Endothelial cell of umbilical vein (primary cell): ENCODE measurements at regions not wholly inside any gene's neighbourhood (a gene's known extent, or its start where the extent isn't known, plus 50 kb on each side); places are given as distances from the start of the nearest gene placed in this dataset.

Experiments used
- BruUV-seq: library from RNA; stranded (reverse); fragments of 400-500 nt; replicated peaks from 2 replicates; lab custom pipeline; 2021; lab: Mats Ljungman, UMichigan
- CTCF ChIA-PET: fragments of 300-600, 350-600 bp; sonication (Branson Sonifier 250); formaldehyde crosslinking; loops from one replicate; lab custom pipeline; 2021; ENCODE audit warnings: antibody characterized with exemption, inconsistent platforms; lab: Charles Lee
- POLR2A ChIA-PET: fragments of 300-600, 350-600 bp; sonication (Branson Sonifier 250); formaldehyde crosslinking; loops from one replicate; lab custom pipeline; 2021; ENCODE audit warnings: antibody characterized with exemption, inconsistent platforms; lab: Charles Lee
- DNase-seq: peaks from one replicate; pipeline ENCODE4 v3.0.0-alpha.2; 2011; ENCODE audit warnings: low read depth, low spot score
- FAIRE-seq: peaks from 2 replicates; lab custom pipeline; 2011; peaks lifted over from hg19 to GRCh38; lab: Jason Lieb, UNC
- H2AFZ ChIP-seq: 2 replicates; pipeline ENCODE4 v1.6.0; 2012; ENCODE audit warnings: low read depth, low read length, control low read depth, inconsistent platforms
- H3K27ac ChIP-seq: 2 replicates; pipeline ENCODE4 v1.5.1; 2011; ENCODE audit warnings: low read depth, mild to moderate bottlenecking, control low read depth, low read length, moderate library complexity; ENCODE audit not compliant: insufficient read depth
- H3K27me3 ChIP-seq, 2 experiments: 2 replicates each; pipeline versions ENCODE4 v1.6.0 to v1.6.1; 2011; ENCODE audit warnings: low read length in 2 of 2, mixed read lengths in 1 of 2; ENCODE audit not compliant: control insufficient read depth in 2 of 2, insufficient read depth in 2 of 2
- H3K36me3 ChIP-seq, 2 experiments: 2 replicates in 1 of 2; 3 replicates in 1 of 2; pipeline ENCODE4 v1.5.1; 2011; ENCODE audit warnings: low read length in 2 of 2, mild to moderate bottlenecking in 1 of 2, moderate library complexity in 1 of 2; ENCODE audit not compliant: control insufficient read depth in 2 of 2, insufficient read depth in 2 of 2; ENCODE audit errors: extremely low read depth in 1 of 2
- H3K4me1 ChIP-seq: 3 replicates; pipeline ENCODE4 v1.5.1; 2011; ENCODE audit warnings: mild to moderate bottlenecking, low read length; ENCODE audit not compliant: control insufficient read depth, insufficient read depth; ENCODE audit errors: extremely low read depth
- H3K4me2 ChIP-seq: 2 replicates; pipeline ENCODE4 v1.6.1; 2011; ENCODE audit warnings: low read length, control low read depth, mixed read lengths; ENCODE audit not compliant: insufficient read depth
- H3K4me3 ChIP-seq, 3 experiments: fragments of 200-600 bp in 1 of 3; sonication (generic), shearing (Covaris generic) in 1 of 3; replicated peaks in 1 of 3; 2 replicates each; pipeline ENCODE4 v1.5.1; 2011 to 2016; ENCODE audit warnings: control low read depth in 3 of 3, low read length in 3 of 3, mild to moderate bottlenecking in 2 of 3, inconsistent platforms in 1 of 3, low read depth in 1 of 3, moderate library complexity in 1 of 3; ENCODE audit not compliant: insufficient read depth in 1 of 3
- H3K79me2 ChIP-seq: 2 replicates; pipeline ENCODE4 v1.6.0; 2012; ENCODE audit warnings: low read length, inconsistent platforms; ENCODE audit not compliant: control insufficient read depth, insufficient read depth
- H3K9ac ChIP-seq: replicated peaks from 2 replicates; pipeline ENCODE3; 2011; ENCODE audit warnings: low read length, control low read depth; ENCODE audit not compliant: insufficient read depth; ENCODE audit errors: extremely low read depth
- H3K9me1 ChIP-seq: replicated peaks from 3 replicates; pipeline ENCODE4 v1.6.0; 2011; ENCODE audit warnings: mild to moderate bottlenecking, low read length; ENCODE audit not compliant: control insufficient read depth, insufficient read depth; ENCODE audit errors: extremely low read depth
- H3K9me3 ChIP-seq: replicated peaks from 2 replicates; pipeline ENCODE4 v1.5.1; 2012; ENCODE audit warnings: low read length, inconsistent platforms; ENCODE audit not compliant: control insufficient read depth, insufficient read depth
- H4K20me1 ChIP-seq: replicated peaks from 2 replicates; pipeline ENCODE3; 2011; ENCODE audit warnings: mild to moderate bottlenecking, low read length; ENCODE audit not compliant: control insufficient read depth, insufficient read depth; ENCODE audit errors: extremely low read depth
- EZH2 ChIP-seq: IDR thresholded peaks from 2 replicates; pipeline ENCODE4 v1.6.1; 2012; ENCODE audit warnings: borderline replicate concordance, low read depth, mild to moderate bottlenecking, moderate library complexity, low read length, inconsistent platforms; ENCODE audit not compliant: severe bottlenecking
- FOS ChIP-seq: IDR thresholded peaks from 2 replicates; pipeline ENCODE4 v1.6.1; 2011; ENCODE audit warnings: mild to moderate bottlenecking, low read length, moderate library complexity, borderline replicate concordance; ENCODE audit not compliant: insufficient read depth
- GATA2 ChIP-seq: IDR thresholded peaks from 2 replicates; pipeline ENCODE4 v1.7.0; 2011; ENCODE audit warnings: low read depth, mild to moderate bottlenecking, moderate library complexity, mixed read lengths, low read length; ENCODE audit not compliant: insufficient read length, insufficient read depth
- JUN ChIP-seq: IDR thresholded peaks from 2 replicates; pipeline ENCODE4 v1.6.1; 2011; ENCODE audit warnings: borderline replicate concordance, low read depth; ENCODE audit not compliant: insufficient read length, insufficient read depth
- MAX ChIP-seq: IDR thresholded peaks from 2 replicates; pipeline ENCODE4 v1.6.1; 2011; ENCODE audit not compliant: insufficient read depth, insufficient read length
- MYC ChIP-seq: IDR thresholded peaks from one replicate; pipeline ENCODE4 v1.6.1; 2011; ENCODE audit warnings: mild to moderate bottlenecking, low read depth, low read length
- POLR2A ChIP-seq: IDR thresholded peaks from 2 replicates; pipeline ENCODE4 v1.6.1; 2012; ENCODE audit warnings: low read depth, mild to moderate bottlenecking, control low read depth, low read length
- POLR2AphosphoS5 ChIP-seq: IDR thresholded peaks from 2 replicates; pipeline ENCODE4 v1.6.1; 2012; ENCODE audit warnings: low read depth, mild to moderate bottlenecking, control low read depth, low read length, moderate library complexity; ENCODE audit not compliant: insufficient read depth
- dilution Hi-C: fragments of 300-500 bp; cut with MboI; formaldehyde crosslinking; loops from one replicate; pipeline ENCODE4 v1.15.0; 2019; ENCODE audit warnings: low sequenced_read_pairs; ENCODE audit not compliant: extremely low pct_ligation_motif_present
- intact Hi-C: fragments of 100-400 bp; cut with micrococcal nuclease; formaldehyde crosslinking; loops from one replicate; pipeline ENCODE4 v1.10.0; 2022
- TF ChIP-seq, protein P1 (sequence below), 2 donors: IDR thresholded peaks; 1 replicate in 1 of 2; 2 replicates in 1 of 2; pipeline ENCODE4 v1.5.1; 2011; ENCODE audit warnings: low read length in 2 of 2, mild to moderate bottlenecking in 2 of 2, moderate library complexity in 2 of 2, control low read depth in 1 of 2, inconsistent platforms in 1 of 2, low read depth in 1 of 2; ENCODE audit not compliant: insufficient read depth in 1 of 2; ENCODE audit errors: extremely low read depth in 1 of 2

DNA sequence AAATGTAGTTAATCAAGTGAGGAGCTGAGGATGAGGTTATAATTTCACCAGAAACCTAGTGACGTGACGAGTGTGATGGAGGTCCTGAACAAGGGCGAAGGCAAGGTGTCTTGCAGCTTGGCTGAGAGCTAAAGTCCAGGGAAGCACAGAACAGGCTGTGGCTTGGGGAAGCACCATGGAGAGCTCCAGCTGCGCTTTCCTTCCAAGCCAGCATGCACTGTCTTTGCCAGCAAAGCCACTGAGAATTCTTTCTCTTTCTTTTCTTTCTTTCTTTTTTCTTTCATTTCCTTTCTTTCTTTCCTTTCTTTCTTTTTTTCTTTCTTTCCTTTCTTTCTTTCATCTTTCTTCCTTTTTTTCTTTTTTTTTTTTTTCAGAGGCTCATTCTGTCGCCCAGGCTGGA lies 239.3 kb downstream of the FBXO15 start:
- no peak for DNase-seq
- no peak overlapping the region for H3K27ac ChIP-seq
- no peaks in the 10 kb centered on the region for H3K79me2 ChIP-seq
- CTCF ChIA-PET, result interaction anchor here (0.6 to 1.2 kb wide), 2 partner anchors 9 to 20 kb away, joined by 3 to 4 read pairs; no protein-coding TSS in a partner anchor
- H3K9me3 ChIP-seq, result peaks cover 9% of the 10 kb centered on the region
- no peak for FAIRE-seq
- no peak overlapping the region for H3K4me3 ChIP-seq
- H4K20me1 ChIP-seq, result no peaks in the 10 kb centered on the region
- POLR2A ChIA-PET, result no interaction called here
- no peaks in the 10 kb centered on the region for H3K9me1 ChIP-seq
- TF ChIP-seq GATA2, result no peak
- TF ChIP-seq POLR2A, result no peak
- TF ChIP-seq MYC, result no peak
- TF ChIP-seq, protein P1, sequence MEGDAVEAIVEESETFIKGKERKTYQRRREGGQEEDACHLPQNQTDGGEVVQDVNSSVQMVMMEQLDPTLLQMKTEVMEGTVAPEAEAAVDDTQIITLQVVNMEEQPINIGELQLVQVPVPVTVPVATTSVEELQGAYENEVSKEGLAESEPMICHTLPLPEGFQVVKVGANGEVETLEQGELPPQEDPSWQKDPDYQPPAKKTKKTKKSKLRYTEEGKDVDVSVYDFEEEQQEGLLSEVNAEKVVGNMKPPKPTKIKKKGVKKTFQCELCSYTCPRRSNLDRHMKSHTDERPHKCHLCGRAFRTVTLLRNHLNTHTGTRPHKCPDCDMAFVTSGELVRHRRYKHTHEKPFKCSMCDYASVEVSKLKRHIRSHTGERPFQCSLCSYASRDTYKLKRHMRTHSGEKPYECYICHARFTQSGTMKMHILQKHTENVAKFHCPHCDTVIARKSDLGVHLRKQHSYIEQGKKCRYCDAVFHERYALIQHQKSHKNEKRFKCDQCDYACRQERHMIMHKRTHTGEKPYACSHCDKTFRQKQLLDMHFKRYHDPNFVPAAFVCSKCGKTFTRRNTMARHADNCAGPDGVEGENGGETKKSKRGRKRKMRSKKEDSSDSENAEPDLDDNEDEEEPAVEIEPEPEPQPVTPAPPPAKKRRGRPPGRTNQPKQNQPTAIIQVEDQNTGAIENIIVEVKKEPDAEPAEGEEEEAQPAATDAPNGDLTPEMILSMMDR (IDR thresholded peaks at IDR 0.05; ENCODE audit: extremely low read depth in 1 of 2, insufficient read depth in 1 of 2, low read depth in 1 of 2, low read length in 2 of 2), result no peak
- TF ChIP-seq FOS, result no peak
- TF ChIP-seq JUN, result no peak
- TF ChIP-seq EZH2, result no peak
- TF ChIP-seq POLR2AphosphoS5, result no peak
- TF ChIP-seq MAX, result no peak
- H3K4me1 ChIP-seq, result no peaks in the 10 kb centered on the region
- dilution Hi-C loops (no loop called here), intact Hi-C loops (no loop called here)
- no peak overlapping the region for H3K9ac ChIP-seq
- BruUV-seq, result no TSS peak
- H2AFZ ChIP-seq, result no peak overlapping the region
- H3K4me2 ChIP-seq, result no peak overlapping the region
- no peaks in the 10 kb centered on the region for H3K27me3 ChIP-seq
- no peaks in the 10 kb centered on the region for H3K36me3 ChIP-seq
